ENCODE measurements at regions not wholly inside any gene's neighbourhood (a gene's known extent, or its start where the extent isn't known, plus 50 kb on each side); places are given as distances from the start of the nearest gene placed in this dataset.

DNA sequence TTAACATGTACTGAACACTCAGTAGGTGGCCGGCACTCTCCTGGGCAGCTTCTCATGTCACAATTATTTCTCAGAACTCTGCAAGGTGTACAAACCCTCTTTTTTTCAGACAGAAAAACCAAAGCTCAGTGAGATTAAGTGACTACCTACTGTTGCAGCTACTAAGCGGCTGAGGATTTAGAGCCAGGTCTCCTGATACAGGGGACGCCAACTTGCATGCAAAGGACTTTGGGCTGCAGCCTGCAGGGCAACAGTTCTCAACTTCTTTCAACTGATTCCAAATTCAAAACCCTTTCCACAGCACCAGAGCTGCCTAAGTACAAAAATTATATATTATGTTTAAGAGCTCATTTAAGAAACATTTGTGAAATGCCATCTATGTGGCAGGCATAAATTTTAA lies 177.6 kb downstream of the SUCLG1 start:
- TF ChIP-seq, protein P1, sequence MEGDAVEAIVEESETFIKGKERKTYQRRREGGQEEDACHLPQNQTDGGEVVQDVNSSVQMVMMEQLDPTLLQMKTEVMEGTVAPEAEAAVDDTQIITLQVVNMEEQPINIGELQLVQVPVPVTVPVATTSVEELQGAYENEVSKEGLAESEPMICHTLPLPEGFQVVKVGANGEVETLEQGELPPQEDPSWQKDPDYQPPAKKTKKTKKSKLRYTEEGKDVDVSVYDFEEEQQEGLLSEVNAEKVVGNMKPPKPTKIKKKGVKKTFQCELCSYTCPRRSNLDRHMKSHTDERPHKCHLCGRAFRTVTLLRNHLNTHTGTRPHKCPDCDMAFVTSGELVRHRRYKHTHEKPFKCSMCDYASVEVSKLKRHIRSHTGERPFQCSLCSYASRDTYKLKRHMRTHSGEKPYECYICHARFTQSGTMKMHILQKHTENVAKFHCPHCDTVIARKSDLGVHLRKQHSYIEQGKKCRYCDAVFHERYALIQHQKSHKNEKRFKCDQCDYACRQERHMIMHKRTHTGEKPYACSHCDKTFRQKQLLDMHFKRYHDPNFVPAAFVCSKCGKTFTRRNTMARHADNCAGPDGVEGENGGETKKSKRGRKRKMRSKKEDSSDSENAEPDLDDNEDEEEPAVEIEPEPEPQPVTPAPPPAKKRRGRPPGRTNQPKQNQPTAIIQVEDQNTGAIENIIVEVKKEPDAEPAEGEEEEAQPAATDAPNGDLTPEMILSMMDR (conservative IDR thresholded peaks at IDR 0.05 in 1 of 2, IDR thresholded peaks at IDR 0.05 in 1 of 2; ENCODE audit: low read depth in 1 of 2, low read length in 2 of 2), result no peak
- TF ChIP-seq EZH2 (IDR thresholded peaks at IDR 0.05; ENCODE audit: low read length, missing control alignments), result no peak

Data from fibroblast of lung (primary cell).